ENCODE measurements at regions not wholly inside any gene's neighbourhood (a gene's known extent, or its start where the extent isn't known, plus 50 kb on each side); places are given as distances from the start of the nearest gene placed in this dataset.

- no peak for FAIRE-seq
- no peak overlapping the region for H3K4me3 ChIP-seq (ENCODE audit: low read length in 3 of 3)
- TF ChIP-seq CTCF (IDR thresholded peaks at IDR 0.05; ENCODE audit: borderline replicate concordance, extremely low read depth, insufficient read depth): no peak
- no peaks in the 10 kb centered on the region for H3K36me3 ChIP-seq (ENCODE audit: control insufficient read depth in 2 of 3, insufficient read depth in 3 of 3, low read length in 3 of 3)
- no peak overlapping the region for H3K27ac ChIP-seq (ENCODE audit: low read depth in 2 of 2, low read length in 2 of 2)
- no peaks in the 10 kb centered on the region for H3K27me3 ChIP-seq (ENCODE audit: control insufficient read depth, insufficient read depth, low read length)
- DNase-seq: no peak
- H3K9ac ChIP-seq (ENCODE audit: low read length in 3 of 3): no peak overlapping the region
- no peaks in the 10 kb centered on the region for H3K4me1 ChIP-seq (ENCODE audit: control insufficient read depth in 2 of 3, insufficient read depth in 2 of 3, low read depth in 1 of 3, low read length in 3 of 3)
- intact Hi-C loops (cut with DNase I): no loop called here
- no peaks in the 10 kb centered on the region for H3K9me3 ChIP-seq (ENCODE audit: control insufficient read depth in 2 of 3, insufficient read depth in 1 of 3, low read length in 3 of 3)
Observed at GRCh38 chr5:96091874-96092273, 130.2 kb upstream of the ELL2 start.

DNA sequence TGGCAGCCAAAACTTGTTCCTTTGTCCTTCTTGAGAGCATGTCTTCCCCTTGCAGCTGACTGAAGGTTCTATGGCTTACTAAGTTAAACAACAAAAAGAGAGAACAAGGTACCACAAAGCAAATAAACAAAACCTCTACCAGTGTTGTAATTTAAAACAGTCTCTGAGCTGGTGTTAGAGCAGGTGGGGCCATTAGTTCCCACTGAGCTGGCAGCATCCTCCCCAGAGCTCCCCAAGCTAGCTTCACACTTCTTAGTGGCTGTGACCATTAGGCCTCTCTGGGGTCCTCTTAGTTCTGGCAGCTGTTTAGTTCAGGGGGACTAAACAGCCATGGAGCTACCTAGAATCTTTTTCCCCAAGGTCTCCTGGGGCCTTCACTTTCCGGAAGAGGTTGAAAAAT lies 128.6 kb upstream of the ELL2 start:
- TF ChIP-seq CTCF (IDR thresholded peaks at IDR 0.05; ENCODE audit: borderline replicate concordance, extremely low read depth, insufficient read depth): no peak
- Histone ChIP-seq H3K27ac (ENCODE audit: low read depth in 2 of 2, low read length in 2 of 2) (no peak overlapping the region), H3K4me1 (ENCODE audit: control insufficient read depth in 2 of 3, insufficient read depth in 2 of 3, low read depth in 1 of 3, low read length in 3 of 3) (no peaks in the 10 kb centered on the region), H3K36me3 (ENCODE audit: control insufficient read depth in 2 of 3, insufficient read depth in 3 of 3, low read length in 3 of 3) (no peaks in the 10 kb centered on the region), H3K9me3 (ENCODE audit: control insufficient read depth in 2 of 3, insufficient read depth in 1 of 3, low read length in 3 of 3) (no peaks in the 10 kb centered on the region), H3K9ac (ENCODE audit: low read length in 3 of 3) (no peak overlapping the region), H3K27me3 (ENCODE audit: control insufficient read depth, insufficient read depth, low read length) (no peaks in the 10 kb centered on the region), H3K4me3 (ENCODE audit: low read length in 3 of 3) (no peak overlapping the region)
- intact Hi-C loops (cut with DNase I): no loop called here
- no peak for DNase-seq
- FAIRE-seq: no peak

- Histone ChIP-seq H3K36me3 (ENCODE audit: control insufficient read depth in 2 of 3, insufficient read depth in 3 of 3, low read length in 3 of 3) (no peaks in the 10 kb centered on the region), H3K9ac (ENCODE audit: low read length in 3 of 3) (no peak overlapping the region), H3K27me3 (ENCODE audit: control insufficient read depth, insufficient read depth, low read length) (no peaks in the 10 kb centered on the region), H3K4me3 (ENCODE audit: low read length in 3 of 3) (no peak overlapping the region), H3K9me3 (ENCODE audit: control insufficient read depth in 2 of 3, insufficient read depth in 1 of 3, low read length in 3 of 3) (no peaks in the 10 kb centered on the region), H3K4me1 (ENCODE audit: control insufficient read depth in 2 of 3, insufficient read depth in 2 of 3, low read depth in 1 of 3, low read length in 3 of 3) (no peaks in the 10 kb centered on the region), H3K27ac (ENCODE audit: low read depth in 2 of 2, low read length in 2 of 2) (no peak overlapping the region)
- TF ChIP-seq CTCF (IDR thresholded peaks at IDR 0.05; ENCODE audit: borderline replicate concordance, extremely low read depth, insufficient read depth): no peak
- intact Hi-C loops (cut with DNase I): no loop called here
- FAIRE-seq: no peak
- DNase-seq: no peak
Observed at GRCh38 chr5:96088706-96089498, 127.3 kb upstream of the ELL2 start.

DNA sequence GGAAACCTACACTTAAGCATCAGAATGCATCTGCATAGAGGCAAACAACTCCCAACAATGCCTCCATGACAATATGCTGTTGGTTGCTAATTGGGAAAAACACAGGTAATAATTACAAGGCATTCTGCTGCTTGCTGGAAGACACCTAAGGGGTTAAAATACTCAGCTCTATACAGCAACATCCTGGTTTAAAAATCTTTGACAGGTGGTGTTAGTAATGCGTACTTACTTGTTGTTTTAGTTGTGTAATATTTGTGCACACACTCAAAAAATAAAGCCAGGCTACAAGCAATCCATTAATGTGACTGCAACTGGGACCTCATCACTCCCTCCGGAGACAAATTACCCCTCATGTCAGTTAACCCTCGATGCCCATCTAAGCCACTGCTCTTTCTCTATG lies 126.3 kb upstream of the ELL2 start:
- H3K36me3 ChIP-seq (ENCODE audit: control insufficient read depth in 2 of 3, insufficient read depth in 3 of 3, low read length in 3 of 3): no peaks in the 10 kb centered on the region
- intact Hi-C loops (cut with DNase I): no loop called here
- DNase-seq: no peak
- no peak overlapping the region for H3K9ac ChIP-seq (ENCODE audit: low read length in 3 of 3)
- no peaks in the 10 kb centered on the region for H3K9me3 ChIP-seq (ENCODE audit: control insufficient read depth in 2 of 3, insufficient read depth in 1 of 3, low read length in 3 of 3)
- TF ChIP-seq CTCF (IDR thresholded peaks at IDR 0.05; ENCODE audit: borderline replicate concordance, extremely low read depth, insufficient read depth): no peak
- H3K27me3 ChIP-seq (ENCODE audit: control insufficient read depth, insufficient read depth, low read length): no peaks in the 10 kb centered on the region
- no peak for FAIRE-seq
- H3K4me3 ChIP-seq (ENCODE audit: low read length in 3 of 3): no peak overlapping the region
- no peaks in the 10 kb centered on the region for H3K4me1 ChIP-seq (ENCODE audit: control insufficient read depth in 2 of 3, insufficient read depth in 2 of 3, low read depth in 1 of 3, low read length in 3 of 3)
- no peak overlapping the region for H3K27ac ChIP-seq (ENCODE audit: low read depth in 2 of 2, low read length in 2 of 2)
